Heart left ventricle (tissue), 16 donors: ENCODE measurements at regions not wholly inside any gene's neighbourhood (a gene's known extent, or its start where the extent isn't known, plus 50 kb on each side); places are given as distances from the start of the nearest gene placed in this dataset.
"Not testable (repeated sequence)": the region's sequence is repeated elsewhere in the genome, so short reads cannot be mapped to it uniquely, and the experiment has no call there.

Experiments used
- ATAC-seq, 4 donors: fragments of 200-7000 bp; cut with Tn5 transposase; one replicate each; pipeline ENCODE4 v1.9.1; 2020 to 2022; ENCODE audit warnings: moderate library complexity in 4 of 4, mild to moderate bottlenecking in 3 of 4, moderate number of reproducible peaks in 1 of 4
- DNase-seq, 5 donors: peaks; one replicate each; pipeline ENCODE4 v3.0.0-alpha.2; 2020
- H3K27ac ChIP-seq, 12 donors: fragments of 200-600 bp; sonication (generic) in 4 of 12; one replicate each; pipeline versions ENCODE4 v1.5.0 to v1.8.0; 2016 to 2022; ENCODE audit warnings: mild to moderate bottlenecking in 2 of 12
- H3K27me3 ChIP-seq, 9 donors: fragments of 200-600 bp; sonication (generic) in 2 of 9; one replicate each; pipeline versions ENCODE4 v1.5.1 to v1.8.0; 2016 to 2022; ENCODE audit warnings: mild to moderate bottlenecking in 3 of 9
- H3K36me3 ChIP-seq, 9 donors: fragments of 200-600 bp; sonication (generic) in 2 of 9; one replicate each; pipeline versions ENCODE4 v1.5.0 to v1.8.0; 2018 to 2022; ENCODE audit warnings: mild to moderate bottlenecking in 2 of 9
- H3K4me1 ChIP-seq, 12 donors: fragments of 200-600 bp; sonication (generic) in 4 of 12; one replicate each; pipeline versions ENCODE4 v1.5.0 to v1.8.0; 2016 to 2022; ENCODE audit warnings: mild to moderate bottlenecking in 3 of 12
- H3K4me3 ChIP-seq, 12 donors: fragments of 200-600 bp; sonication (generic) in 4 of 12; one replicate each; pipeline versions ENCODE4 v1.5.0 to v1.8.0; 2017 to 2022; ENCODE audit warnings: mild to moderate bottlenecking in 9 of 12, moderate library complexity in 4 of 12
- H3K9me3 ChIP-seq, 12 donors: fragments of 200-600 bp; sonication (generic) in 4 of 12; one replicate each; pipeline versions ENCODE4 v1.5.0 to v1.8.0; 2016 to 2022; ENCODE audit warnings: mild to moderate bottlenecking in 1 of 12
- WGBS, 4 donors: extraction: QIAGEN DNeasy Blood & Tissue Kit in 2 of 4; methylation state at CpG; one replicate each; pipeline versions ENCODE4 v1.1.5 to v1.1.7; 2013 to 2018; 5-methylcytosine and 5-hydroxymethylcytosine counted together
- intact Hi-C, 10 donors: fragments of 100-400 bp; cut with DNase I; formaldehyde crosslinking; loops; one replicate each; pipeline versions ENCODE4 v1.11.1 to v1.14.2; 2022
- donor health status: ischemic (EF 13 %, LVEDD 7.1; RV severe dilation, severe dysfunction).
- donor health status: healthy with polysubstance abuse.
- donor health status: DM: no; HTN: yes; CAD: no.
- donor health status: DM: no; HTN: no; CAD: no.
- donor health status: ischemic (EF 25% LVEDD 6.9; RV normal size, moderate dysfunction).
- donor health status: ischemic (EF 25% LVEDD 5.7; RV mildly dilated, moderate dysfunction).
- donor health status: healthy.
- donor health status: DM: yes; HTN: yes; CAD: no.
- donor health status: ischemic (EF 35%, LVEDD 5.7; RV mildly dilated, moderate dysfunction).
- donor health status: nonischemic (EF 11% LVEDD 7.7; RV severe dilation, severe dysfunction).
- donor health status: DM: yes; HTN: yes; CAD: no.
- donor health status: PGD.
- donor health status: ischemic (EF 29% LVEDD 5.4; RV normal size, mild dysfunction).
- donor health status: nonischemic (EF 23%, LVEDD 6.1; RV moderate dilation, normal function).

DNA sequence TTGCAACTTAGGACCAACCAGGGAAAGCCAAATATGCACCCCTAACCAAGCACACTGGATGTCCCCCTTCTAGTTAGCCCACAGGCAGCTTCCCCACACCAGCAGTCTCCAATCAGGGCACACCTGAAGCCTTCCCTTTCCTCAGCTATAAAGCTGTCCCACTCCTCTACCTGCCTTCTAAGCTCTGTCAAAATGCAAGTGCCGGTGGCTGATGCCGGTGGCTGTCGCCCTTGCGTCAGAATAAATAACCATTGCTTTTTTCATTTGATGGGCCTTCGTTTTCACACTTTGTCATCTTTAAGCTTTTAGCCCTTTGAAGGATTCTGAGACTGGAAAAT lies 139.4 kb downstream of the FAM72C start:
- intact Hi-C loops, H3K9me3 ChIP-seq, DNase-seq, H3K36me3 ChIP-seq, H3K27ac ChIP-seq, H3K4me1 ChIP-seq, H3K4me3 ChIP-seq, ATAC-seq: not testable (repeated sequence)
- WGBS, 4 donors, result 75 to 85% (median 79%) methylated on average over 5 of the region's 5 CpGs
- H3K27me3 ChIP-seq, result peaks cover 0 to 10% (median under 1%) of the 10 kb centered on the region in 9 donors

DNA sequence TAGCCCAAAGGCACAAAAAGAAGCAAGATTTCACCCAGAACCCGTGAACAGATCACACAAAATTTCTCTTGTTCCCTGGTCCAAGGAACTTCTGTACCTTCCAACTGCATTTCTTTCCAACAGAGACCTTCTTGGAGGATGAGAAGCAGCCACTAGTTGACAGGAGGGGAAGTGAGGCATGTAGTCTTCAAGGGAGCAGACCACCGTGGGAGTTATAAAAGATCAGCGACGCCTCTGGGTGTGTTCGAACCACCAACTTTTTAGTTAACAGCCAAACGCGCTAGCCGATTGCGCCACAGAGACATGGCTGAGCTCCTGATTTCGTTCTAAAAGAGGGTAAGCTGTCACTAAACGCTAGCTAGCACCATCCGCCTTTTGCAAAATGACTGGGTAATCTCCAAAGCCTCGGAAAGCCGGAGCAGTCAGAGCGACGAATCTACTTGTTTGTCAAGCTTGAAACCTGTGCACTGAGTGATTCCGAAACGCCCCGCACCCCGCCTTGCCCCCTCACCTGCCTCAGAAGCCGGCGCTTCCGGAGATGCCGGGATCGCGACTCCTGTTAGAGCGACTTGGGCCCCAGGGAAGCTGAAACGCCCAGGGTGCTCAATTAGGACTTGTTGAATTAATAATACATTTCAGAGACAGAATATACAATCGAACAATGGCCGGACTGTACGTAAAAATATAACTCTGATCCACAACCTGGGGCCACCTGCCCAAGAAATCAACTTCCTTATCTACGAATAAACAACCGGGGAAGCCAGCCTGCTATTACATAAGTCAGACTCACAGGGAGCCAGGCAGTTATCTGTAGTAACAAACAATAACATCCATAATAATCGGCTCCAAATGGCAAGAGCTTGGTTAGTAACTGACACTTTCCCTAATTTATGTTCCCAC lies 140.1 kb downstream of the FAM72C start:
- 13 to 37% (median 19%) methylated on average over 6 to 34 of the region's 34 CpGs for WGBS, 4 donors
- H3K36me3 ChIP-seq, intact Hi-C loops, H3K9me3 ChIP-seq, H3K27me3 ChIP-seq, DNase-seq, ATAC-seq, H3K4me1 ChIP-seq, H3K4me3 ChIP-seq, H3K27ac ChIP-seq: not testable (repeated sequence)

DNA sequence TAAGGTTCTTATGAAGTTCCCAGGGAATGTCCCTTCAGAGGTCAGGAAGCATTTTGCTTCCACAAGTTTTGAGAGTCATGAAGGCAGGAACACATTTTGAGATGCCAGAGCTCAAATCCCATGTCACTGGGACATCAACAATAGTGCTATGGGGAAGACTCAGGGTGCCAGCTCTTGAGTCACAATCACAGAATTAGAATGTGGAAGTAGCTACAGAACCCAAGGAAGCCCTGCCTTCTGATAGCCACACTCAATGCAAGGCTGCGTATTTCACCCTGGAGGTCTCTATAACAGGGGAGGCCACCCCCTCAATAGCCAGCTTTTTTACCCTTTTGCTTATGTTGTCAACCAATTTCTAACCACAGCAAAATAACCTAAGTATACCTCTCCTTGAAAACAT lies 145.6 kb downstream of the FAM72C start:
- H3K4me3 ChIP-seq, DNase-seq, H3K4me1 ChIP-seq, H3K27ac ChIP-seq, H3K27me3 ChIP-seq, H3K9me3 ChIP-seq, intact Hi-C loops, H3K36me3 ChIP-seq: not testable (repeated sequence)
- peak in 2 of 4 donors; percentile 41 to 55 for ATAC-seq
- no CpG with 5 or more reads among the region's 1 CpG for WGBS, 4 donors

DNA sequence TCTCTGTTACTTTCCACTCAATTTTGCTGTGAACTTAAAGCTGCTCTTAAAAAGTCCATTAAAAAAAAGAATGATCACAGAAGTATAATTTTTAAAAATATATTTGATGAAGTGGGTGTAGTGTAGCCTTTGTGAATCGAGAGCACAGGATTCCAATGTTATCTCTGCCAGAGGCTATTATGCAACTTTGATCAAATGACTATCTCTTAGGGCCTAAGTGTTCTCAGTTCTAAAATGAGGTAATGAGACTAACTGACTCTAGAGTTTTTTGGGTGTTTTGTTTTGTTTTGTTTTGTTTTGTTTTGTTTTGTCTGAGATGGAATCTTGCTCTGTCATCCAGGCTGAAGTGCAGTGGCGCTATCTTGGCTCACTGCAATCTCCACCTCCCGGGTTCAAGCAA lies 147.5 kb downstream of the FAM72C start:
- H3K9me3 ChIP-seq, H3K4me3 ChIP-seq, H3K27ac ChIP-seq, H3K27me3 ChIP-seq, intact Hi-C loops, ATAC-seq, H3K36me3 ChIP-seq, H3K4me1 ChIP-seq, DNase-seq: not testable (repeated sequence)
- WGBS, 4 donors, result 50 to 77% (median 54%) methylated on average over 1 to 2 of the region's 3 CpGs; no CpG with 5 or more reads in 1 of the 4 donors

DNA sequence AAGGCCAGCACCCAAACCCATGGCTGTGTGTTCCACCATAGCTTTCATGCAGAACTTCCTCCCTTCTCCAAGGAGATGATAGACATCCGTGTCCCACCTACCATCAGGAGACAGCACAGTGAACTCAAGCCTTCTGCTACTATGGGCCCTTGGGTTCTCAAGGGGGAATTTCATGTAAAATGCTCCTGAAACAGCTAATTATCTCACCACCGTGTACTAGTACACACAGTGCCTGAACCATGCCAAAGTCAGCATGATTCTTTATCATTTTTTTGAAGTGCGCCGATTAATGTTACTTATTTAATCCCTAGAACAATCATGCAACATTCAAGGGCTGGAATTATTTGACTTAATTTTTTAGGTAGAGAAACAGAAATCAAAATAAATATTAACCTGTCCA lies 151.7 kb downstream of the FAM72C start:
- H3K4me1 ChIP-seq, H3K36me3 ChIP-seq, intact Hi-C loops, H3K27me3 ChIP-seq, DNase-seq, H3K4me3 ChIP-seq, H3K27ac ChIP-seq, H3K9me3 ChIP-seq, ATAC-seq: not testable (repeated sequence)
- WGBS, 4 donors, result no CpG with 5 or more reads among the region's 4 CpGs

DNA sequence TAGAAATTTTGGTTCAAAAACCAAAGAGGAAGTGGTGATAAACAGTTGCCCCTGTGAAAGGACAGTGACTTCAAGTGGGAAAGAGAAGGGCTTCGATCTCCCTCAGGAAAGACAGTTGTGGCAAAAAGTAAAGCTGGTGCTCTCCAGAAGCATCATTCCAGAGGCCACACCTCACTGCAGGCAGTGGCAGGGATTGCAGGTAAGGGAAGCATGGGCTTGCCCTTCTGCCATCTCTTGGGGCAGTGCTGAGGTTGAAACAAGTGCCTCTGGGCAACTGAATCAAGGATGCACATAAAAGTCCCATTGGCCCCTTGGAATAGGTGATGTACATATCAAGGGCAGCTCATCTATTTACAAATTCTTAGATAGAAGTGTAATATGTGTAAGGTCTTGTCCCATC lies 155.4 kb downstream of the FAM72C start:
- ATAC-seq, H3K36me3 ChIP-seq, DNase-seq, H3K4me1 ChIP-seq, H3K27ac ChIP-seq, intact Hi-C loops, H3K4me3 ChIP-seq, H3K27me3 ChIP-seq, H3K9me3 ChIP-seq: not testable (repeated sequence)
- no CpG with 5 or more reads among the region's 1 CpG for WGBS, 4 donors

DNA sequence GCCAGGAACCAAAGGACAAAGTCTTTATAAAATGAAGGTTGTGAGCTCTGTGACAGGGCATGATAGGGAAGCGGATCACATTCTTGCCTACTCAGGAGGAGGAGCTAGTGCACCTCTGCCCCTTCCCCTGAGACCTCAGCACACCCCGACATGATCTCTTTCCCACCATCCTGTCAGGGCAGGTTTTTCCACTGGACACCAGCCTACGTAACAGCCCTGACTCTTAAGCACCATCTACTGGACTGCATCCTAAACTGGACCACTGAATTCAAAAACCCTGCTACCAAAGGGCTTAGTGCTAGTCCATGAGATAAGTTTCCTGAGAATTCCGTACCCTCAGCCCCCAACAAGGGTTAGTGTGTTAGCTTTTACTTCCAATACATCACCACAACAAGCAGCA lies 166.4 kb downstream of the FAM72C start:
- DNase-seq, H3K27ac ChIP-seq, H3K4me1 ChIP-seq, H3K36me3 ChIP-seq, H3K4me3 ChIP-seq, intact Hi-C loops, H3K9me3 ChIP-seq, H3K27me3 ChIP-seq: not testable (repeated sequence)
- WGBS, 4 donors, result no CpG with 5 or more reads among the region's 4 CpGs
- peak in 2 of 4 donors; percentile 32 to 35 for ATAC-seq

DNA sequence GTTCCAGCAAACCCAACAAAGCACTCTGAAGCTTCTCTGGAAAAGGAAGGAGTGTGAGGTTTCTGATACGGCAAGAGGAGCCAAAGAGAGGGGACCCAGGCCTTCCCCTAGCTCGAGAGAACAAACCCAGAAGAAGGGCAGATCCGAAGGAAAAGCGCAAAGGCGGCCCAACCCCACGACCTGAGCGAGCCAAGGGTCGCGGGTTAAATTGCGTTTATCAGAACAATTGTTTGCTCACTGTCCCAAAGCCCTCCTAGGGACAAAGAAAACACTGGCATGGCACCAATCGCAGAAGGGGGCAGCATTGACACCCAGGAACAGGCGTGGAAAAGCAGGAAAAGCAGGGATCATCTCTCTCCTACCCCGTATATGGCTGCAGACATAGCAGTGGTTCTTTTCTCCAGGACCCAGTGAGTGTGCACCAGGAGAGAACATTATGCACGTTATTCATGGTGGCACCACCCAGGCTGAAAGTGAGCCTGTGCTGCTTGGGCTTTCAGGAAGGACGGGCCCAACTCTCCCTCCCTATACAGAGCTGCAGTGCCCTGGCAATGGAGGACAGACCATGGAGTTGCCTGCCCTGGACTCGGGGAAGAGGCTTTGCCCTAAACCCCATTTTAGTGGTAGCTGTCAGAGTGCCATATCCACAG lies 167.0 kb downstream of the FAM72C start:
- peak overlapping the region in 1 of 12 donors; percentile 73 for H3K4me3 ChIP-seq
- WGBS, 4 donors, result 1 to 20% (median 6%) methylated on average over 1 to 13 of the region's 16 CpGs
- not testable (repeated sequence) for DNase-seq

DNA sequence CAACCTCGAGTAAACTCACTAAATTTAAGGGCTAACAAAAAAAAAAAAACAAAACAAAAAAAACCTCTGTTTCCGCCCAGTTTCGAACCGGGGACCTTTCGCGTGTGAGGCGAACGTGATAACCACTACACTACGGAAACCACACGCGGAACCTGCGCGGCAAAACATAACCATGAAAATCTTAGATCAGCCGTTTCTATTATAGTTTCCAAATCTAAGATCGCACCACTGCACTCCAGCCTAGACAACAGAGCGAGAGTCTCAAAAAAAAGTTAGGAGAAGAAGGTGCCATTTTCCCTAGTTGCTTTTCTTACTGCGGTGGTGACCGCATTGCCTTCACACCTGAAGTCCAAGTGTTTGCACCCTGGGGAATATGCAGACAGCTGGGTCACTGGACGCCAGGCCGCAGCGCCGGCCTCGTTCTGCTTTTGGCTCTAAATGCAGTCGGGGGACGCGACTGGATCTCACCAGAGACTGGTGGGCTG lies 167.8 kb downstream of the FAM72C start:
- ATAC-seq (peak; percentile 56 to 69 (median 62)), DNase-seq (peak in 3 of 5 donors; percentile 6 to 20 (median 18))
- H3K9me3 ChIP-seq, H3K36me3 ChIP-seq, intact Hi-C loops, H3K4me1 ChIP-seq, H3K27me3 ChIP-seq, H3K27ac ChIP-seq: not testable (repeated sequence)
- 2 to 5% (median 4%) methylated on average over 15 to 26 of the region's 26 CpGs for WGBS, 4 donors
- H3K4me3 ChIP-seq, result peak overlapping the region in 10 of 12 donors; percentile 25 to 73 (median 40)

More for the DNA sequence above, 167.0 kb downstream of the FAM72C start:
- H3K27ac ChIP-seq, H3K27me3 ChIP-seq, intact Hi-C loops, H3K36me3 ChIP-seq, H3K4me1 ChIP-seq, H3K9me3 ChIP-seq: not testable (repeated sequence)
- peak in 2 of 4 donors; percentile 19 to 46 for ATAC-seq

DNA sequence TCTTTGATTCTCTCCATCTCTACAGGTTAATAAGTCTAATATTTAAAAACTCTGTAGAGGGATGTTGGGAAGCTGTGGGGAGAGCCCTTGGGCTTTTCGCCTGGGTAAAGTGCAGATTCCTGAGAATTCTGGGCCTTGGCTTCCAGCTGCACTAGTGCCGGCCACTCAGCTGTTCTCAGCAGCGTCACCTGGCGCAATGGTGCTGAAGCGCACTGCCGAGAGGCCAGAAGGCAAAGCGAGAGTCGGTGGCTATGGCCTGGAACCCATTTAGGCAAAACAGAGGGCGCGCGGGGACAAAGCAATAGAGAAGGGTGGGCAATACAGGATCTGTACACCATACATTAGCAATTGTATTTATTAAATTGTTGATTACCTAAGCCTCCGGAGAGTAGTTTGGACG lies 168.7 kb downstream of the FAM72C start:
- H3K9me3 ChIP-seq, DNase-seq, H3K36me3 ChIP-seq, H3K27ac ChIP-seq, intact Hi-C loops, H3K4me3 ChIP-seq, H3K4me1 ChIP-seq, H3K27me3 ChIP-seq: not testable (repeated sequence)
- ATAC-seq, result peak; percentile 52 to 91 (median 82)
- WGBS, 4 donors, result no CpG with 5 or more reads among the region's 13 CpGs

DNA sequence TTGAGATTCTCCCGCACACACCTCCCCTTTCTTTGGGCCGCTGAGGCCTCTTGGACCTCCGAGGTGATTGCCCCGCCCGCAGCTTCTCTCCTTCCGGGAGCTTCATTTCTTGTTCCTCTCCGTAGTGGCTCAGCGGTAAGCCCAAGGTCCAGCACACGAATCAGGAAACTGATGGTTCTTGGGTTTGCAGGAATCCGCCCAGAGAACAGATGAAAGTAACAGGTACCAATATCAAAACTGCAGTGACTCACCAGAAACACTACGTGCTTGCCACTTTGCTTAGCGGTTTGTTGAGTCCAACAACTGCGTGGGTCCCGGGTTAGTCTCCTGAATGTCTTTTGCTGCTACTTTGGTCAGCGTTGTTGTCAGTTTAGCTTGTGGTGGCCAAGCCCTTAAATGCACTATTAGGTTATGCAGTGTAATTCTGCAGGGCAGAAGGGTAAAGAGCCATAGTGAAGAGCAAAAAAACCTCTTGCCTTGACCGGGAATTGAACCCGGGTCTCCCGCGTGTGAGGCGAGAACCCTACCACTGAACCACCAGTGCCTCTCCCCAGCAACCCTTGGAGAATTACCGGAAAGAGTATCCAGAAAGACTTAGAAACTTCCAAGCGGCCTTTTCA lies 172.1 kb downstream of the FAM72C start:
- H3K4me1 ChIP-seq, intact Hi-C loops, H3K9me3 ChIP-seq, H3K36me3 ChIP-seq, H3K27ac ChIP-seq, DNase-seq, H3K4me3 ChIP-seq, H3K27me3 ChIP-seq: not testable (repeated sequence)
- ATAC-seq, result peak in 3 of 4 donors; percentile 69 to 80 (median 78)
- no CpG with 5 or more reads among the region's 22 CpGs for WGBS, 4 donors
